Muscle of back (tissue), 3 donors: ENCODE measurements at regions not wholly inside any gene's neighbourhood (a gene's known extent, or its start where the extent isn't known, plus 50 kb on each side); places are given as distances from the start of the nearest gene placed in this dataset.
"Not testable (repeated sequence)": the region's sequence is repeated elsewhere in the genome, so short reads cannot be mapped to it uniquely, and the experiment has no call there.

ENCODE experiments used
- DNase-seq, 3 donors: peaks; one replicate each; pipeline versions ENCODE4 v3.0.0 to v3.0.0-alpha.2; 2013

DNA sequence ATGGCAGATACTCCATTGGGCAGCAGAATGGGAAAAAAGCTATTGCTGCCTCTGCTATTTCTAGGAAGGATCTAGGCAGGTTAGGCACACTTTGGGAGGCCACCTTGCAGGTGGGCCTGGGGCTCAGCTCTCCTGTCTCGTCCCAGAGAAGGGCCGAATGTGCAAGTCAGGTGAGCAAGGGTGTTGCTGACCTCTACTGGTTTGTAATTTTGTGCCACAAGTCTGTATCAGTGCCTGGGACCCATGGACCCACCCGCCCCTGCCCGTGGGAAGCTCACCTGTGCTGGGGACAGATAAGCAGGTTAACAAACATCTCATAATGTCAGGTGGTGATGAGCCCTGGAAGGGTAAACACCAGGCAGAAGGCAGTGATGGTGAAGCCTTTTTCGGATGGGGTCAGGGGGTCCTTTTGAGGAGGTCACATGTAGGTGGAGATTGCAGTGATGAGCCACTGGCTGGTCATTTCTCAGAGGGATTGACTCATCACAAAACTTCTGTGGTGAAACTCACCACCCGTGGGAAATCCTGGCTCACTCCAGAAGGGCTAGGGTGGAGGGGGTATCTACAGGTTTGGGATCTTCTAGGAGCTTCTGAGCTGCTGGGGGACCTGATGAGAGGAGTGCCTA is 161.3 kb downstream of the KLF13 start:
- DNase-seq: no peak

DNA sequence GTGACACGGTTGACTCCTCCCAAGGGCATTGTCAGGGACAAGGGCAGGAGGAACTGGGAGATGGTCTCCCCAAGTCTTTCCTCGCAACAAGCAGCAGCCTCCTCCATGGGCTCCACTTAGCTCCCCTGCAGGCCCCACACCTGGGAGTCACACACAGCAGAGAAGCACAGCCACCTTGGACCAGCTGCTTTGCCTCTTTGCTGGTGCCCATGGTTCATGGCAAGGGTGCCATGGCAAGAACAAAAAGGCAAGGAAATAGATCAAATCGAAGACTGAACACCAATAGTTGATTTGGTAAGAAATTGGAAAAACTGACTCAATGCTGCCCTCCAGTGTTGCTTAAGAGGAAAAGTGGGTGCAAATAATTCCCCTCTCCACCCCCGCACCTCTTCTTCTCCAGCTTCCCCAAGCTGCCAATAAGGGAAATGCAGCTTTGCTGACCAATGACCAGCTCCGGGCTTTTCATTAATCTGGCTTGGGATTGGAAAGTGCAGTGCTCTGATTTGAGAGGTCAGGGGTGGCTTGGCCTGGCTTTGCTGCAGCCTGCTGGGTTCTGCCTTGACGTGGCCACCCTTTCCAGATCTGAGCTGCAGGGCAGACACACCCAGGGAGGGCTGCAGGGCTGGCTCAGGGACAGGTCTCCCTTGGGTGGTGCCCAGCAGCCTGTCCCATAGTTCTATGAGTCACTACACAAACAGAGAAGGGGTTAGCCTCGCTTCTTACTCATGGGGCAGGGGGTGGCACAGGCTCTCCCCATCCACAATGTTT is 162.0 kb downstream of the KLF13 start:
- DNase-seq: peak; percentile 70 to 84 (median 78)

DNA sequence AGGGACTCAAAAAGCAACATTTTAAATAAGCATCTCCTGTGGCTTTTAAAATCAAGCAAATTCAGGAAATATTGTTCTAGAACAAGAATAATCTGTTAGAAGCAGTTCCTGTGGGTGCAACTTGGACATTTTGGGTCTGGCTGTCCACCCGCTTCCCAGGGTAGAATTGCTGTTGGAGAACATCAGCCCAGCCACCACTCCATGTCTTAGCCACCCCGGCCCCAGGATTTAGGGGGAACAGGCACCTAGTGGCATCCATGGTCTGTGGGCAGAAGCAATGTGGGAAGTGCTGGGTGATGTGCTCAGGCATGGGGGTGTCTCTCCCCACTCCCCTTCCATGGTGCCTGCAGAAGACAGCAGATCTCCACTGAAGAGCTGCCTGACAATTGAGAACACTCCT is 162.6 kb downstream of the KLF13 start:
- no peak for DNase-seq

DNA sequence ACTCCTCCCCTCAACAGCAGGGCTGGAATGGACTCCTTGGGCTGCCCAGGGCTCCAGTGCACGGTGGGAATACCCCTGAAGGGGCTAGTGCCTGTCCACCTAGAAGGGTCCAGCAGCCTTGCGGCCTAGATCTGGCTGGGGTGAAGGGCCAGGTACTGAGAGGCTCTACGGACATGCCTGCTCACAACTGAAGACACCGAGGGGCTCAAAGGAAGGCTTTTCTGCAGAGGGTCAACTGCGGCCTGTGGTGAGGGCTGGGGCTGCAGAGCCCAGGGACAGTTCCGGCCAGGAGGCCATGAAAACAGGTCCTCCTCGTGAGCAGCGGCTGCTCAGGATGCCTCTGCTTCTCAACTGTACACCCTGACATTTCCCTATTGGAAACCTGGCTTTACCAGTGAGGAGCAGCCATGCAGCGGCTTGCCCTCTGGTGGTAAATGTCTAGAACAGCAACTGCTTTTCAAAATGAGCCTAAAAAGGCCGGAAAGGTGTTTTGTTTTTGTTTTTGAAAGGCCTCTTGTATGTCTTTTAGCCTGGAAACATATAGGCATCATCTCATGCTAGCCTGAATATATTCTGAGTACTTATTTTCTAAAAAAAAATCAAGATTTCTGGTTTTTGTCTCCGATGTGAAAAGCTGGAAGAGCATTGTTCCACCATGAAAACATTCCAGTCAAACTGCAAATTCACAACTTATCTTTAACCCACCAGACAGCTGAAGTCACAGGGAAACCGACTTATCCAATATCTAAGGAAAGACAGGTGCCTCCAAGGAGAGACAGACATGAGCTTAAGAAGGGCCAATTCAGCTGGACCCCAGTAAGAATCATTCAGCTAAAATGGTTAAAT is 163.4 kb downstream of the KLF13 start:
- peak in 2 of 3 donors; percentile 44 to 59 for DNase-seq

DNA sequence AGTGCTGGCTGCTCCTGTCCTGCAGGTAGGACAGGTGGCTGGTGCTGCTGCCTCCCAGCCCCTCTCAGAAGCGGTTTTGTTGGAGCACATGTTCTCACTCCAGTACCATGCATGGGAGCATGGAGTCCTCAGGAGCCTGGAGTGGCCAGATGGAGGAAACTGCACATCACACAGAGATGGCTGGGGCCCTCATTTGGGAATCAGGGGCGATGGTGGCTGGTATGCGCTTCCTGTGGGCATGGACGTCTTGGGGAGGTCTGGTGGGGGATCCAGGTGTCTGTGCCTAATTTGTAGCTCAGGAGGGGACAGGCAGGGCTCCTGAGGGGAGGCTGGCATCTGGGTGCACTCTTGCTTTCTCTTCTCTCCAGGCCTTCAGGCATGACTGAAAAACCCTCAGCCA is 168.2 kb downstream of the KLF13 start:
- DNase-seq: no peak

DNA sequence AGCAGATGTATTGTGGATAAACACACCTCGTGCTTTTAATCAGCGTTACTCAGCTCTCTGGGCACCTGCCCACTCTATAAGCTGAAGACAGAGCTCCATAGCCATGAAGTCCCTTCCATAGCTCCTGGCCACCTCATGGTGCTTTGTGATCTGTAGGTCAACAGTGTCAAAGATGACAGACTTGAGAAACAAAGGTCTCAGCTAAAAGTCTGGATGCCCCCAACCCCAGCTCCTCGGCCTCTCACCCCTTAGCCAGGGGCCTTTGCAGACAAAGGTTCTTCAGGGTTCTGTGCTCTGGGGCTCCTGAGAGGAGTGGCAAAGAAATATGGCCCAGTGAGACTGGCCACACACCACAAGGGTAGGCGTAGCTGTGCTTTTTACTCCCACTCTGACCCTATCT is 168.6 kb downstream of the KLF13 start:
- DNase-seq: no peak

GRCh38 chr15:31497838-31498237 is 171.2 kb downstream of the KLF13 start:
- no peak for DNase-seq

GRCh38 chr15:31498329-31498728 is 171.7 kb downstream of the KLF13 start:
- no peak for DNase-seq

GRCh38 chr15:31498756-31499155 is 172.1 kb downstream of the KLF13 start:
- DNase-seq: no peak

DNA sequence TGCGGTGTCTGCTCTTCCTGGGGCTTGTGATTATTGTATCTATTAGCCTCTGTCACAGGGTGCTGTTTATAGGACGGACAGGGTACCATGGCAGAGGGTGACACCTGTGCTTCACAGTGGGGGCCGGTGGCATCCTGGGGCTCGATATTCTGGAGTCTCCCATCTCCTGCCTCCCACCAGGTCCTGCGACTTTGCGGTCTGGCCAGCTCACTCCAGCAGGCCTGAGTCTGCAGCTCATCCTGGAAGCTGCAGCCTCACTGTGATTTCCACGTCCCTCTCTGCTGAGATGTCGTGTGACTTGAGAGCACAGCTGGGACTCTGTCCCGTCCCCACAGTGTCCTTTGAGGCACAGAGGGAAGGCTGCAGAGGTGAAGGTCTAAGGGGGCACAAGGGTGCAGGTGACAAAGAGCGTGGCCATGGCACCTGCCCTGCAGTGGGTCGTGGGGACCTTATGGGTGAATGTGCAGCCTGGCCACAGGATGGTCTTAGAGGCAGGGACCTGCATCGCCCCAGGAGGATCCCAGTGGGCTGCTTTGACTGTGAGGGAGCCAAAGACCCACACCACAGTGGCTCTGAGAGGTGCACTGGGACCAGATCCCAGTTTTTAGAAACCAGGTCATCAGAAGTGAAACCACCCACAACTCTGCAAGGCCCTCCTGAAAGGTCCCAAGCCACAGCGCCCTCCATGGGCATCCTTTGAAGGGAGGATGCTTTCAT is 172.8 kb downstream of the KLF13 start:
- no peak for DNase-seq

GRCh38 chr15:31499953-31500765 is 173.5 kb downstream of the KLF13 start:
- peak in 1 of 3 donors; percentile 56 for DNase-seq

GRCh38 chr15:31500766-31501449 is 174.3 kb downstream of the KLF13 start:
- no peak for DNase-seq

DNA sequence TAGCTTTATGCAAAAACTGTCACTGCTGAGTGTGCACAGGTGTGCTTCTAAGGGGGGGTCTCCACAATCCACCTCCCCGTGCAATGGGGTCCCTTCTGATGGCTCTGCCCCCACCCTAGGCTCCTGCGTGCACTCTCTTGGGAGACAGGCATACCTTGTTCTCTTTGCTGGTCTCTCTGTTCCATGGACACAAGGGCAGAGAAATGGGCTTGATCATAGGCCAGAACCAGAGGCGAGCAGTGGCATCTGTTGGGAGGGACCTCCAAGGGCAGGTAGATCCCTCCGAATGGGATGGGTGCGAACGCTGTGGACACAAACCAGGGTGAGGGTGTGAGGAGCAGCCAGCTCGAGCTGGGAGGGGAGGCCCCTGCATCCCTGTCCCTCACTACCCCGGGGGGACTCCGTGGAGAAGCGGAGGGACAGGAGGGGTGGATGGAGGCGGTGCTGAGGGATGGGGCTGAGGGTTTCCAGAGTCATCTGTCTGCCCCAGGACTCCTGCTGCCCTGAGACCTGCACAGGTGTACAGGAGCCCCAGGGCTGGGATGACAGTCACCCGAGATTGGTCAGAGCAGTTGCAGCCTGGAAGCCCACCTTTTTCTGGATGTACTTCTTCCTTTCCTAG is 175.0 kb downstream of the KLF13 start:
- DNase-seq: no peak

DNA sequence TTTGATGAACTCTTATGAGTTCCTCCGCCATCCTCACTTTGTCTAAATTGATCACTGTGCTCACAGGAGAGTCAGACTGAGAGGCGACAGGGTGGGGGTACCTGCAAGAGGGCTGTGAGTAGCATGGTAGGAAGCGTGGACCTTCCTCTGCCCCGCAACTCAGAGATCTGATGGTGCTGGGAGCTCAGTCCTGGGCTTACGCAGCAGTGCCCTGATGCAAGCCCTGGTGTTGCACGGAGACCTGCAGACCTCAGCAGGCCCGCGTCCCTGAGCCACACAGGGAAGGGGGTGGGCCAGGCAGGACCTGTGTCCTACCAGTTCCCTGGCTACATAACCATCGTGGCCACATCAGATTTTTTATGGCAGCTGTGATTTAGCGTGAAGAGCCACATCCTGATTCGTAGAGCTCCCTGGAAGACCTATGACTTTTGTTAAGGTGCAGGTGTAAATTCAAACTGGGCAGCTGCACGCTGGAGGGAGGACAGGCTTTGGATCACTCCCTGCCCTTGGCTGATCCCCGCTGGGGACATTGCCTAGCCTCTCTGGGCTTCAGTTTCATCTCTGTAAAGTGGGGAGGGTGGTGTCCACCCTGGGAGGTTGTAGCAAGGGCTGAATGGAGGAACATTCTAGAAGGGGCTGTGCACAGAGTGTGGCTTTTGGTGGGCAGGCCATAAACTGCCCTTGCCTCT is 176.1 kb downstream of the KLF13 start:
- no peak for DNase-seq

- no peak for DNase-seq
These were observed 176.6 kb downstream of the KLF13 start for GRCh38 chr15:31503256-31503655.

DNA sequence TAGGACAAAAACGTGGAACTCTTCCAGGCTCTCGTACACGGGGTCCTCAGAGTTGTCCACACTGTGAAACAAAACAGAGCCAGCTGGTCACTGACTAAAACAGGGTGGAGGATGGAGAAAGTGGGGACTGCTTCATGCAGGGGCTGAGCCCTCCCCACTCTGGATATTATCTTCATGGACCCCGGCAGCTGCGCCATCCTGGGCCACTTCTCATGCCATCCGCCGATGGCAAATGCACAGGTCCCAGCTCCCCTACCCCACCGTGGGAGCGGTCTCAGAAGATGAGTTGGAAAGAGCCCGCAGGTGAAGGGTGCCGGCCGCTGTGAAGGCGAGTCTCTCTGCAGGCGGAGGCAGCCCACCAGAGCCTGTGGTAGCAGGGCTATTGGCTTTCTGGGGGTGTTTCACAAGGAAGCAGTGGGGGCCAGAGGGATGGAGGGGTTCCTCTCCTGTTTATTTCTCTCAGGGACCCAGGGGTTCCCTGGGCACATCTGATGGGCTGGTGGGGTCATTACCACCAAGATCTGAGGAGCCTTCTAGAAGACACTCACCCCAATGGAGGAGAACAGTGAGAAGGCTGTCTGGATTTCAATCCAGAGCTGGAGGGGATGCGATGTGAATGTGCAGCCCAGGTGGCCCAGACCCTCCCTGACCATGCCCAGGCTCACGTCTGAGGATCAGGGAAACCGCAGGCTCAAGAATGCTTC is 177.3 kb downstream of the KLF13 start:
- no peak for DNase-seq

GRCh38 chr15:31504462-31504839 is 177.8 kb downstream of the KLF13 start:
- DNase-seq: no peak

DNA sequence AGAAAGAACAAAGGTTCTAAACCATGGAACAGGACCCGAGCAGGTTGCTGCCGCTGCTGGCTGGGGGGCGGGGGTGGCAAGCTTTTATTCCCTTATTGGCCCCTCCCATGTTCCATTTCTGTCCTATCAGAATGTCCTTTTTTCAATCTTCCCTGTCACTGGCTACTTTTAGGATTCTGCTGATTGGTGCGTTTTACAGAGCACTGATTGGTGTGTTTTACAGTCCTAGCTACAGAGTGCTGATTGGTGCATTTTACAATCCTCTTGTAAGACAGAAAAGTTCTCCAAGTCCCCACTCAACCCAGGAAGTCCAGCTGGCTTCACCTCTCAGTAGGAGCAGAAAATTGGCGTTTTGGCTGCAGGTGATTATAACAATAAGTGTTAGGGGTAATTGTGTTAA is 180.9 kb downstream of the KLF13 start:
- DNase-seq: not testable (repeated sequence)

GRCh38 chr15:31508656-31509055 is 182.0 kb downstream of the KLF13 start:
- no peak for DNase-seq
